GM19328 (cell line): ENCODE measurements at regions not wholly inside any gene's neighbourhood (a gene's known extent, or its start where the extent isn't known, plus 50 kb on each side); places are given as distances from the start of the nearest gene placed in this dataset.

Experiments used
- ATAC-seq: cut with Tn5 transposase; IDR thresholded peaks from one replicate; pipeline ENCODE4 v1.9.1; 2021; ENCODE audit warnings: mild to moderate bottlenecking, moderate library complexity; ENCODE audit not compliant: unreplicated experiment

GRCh38 chr2:150601280-150602038 is 114.0 kb upstream of the RND3 start:
- no peak for ATAC-seq

- ATAC-seq = no peak
Measured at GRCh38 chr2:150599889-150600288, 112.4 kb upstream of the RND3 start.

- ATAC-seq = no peak
Measured at GRCh38 chr2:150598383-150598782, 110.9 kb upstream of the RND3 start.

DNA sequence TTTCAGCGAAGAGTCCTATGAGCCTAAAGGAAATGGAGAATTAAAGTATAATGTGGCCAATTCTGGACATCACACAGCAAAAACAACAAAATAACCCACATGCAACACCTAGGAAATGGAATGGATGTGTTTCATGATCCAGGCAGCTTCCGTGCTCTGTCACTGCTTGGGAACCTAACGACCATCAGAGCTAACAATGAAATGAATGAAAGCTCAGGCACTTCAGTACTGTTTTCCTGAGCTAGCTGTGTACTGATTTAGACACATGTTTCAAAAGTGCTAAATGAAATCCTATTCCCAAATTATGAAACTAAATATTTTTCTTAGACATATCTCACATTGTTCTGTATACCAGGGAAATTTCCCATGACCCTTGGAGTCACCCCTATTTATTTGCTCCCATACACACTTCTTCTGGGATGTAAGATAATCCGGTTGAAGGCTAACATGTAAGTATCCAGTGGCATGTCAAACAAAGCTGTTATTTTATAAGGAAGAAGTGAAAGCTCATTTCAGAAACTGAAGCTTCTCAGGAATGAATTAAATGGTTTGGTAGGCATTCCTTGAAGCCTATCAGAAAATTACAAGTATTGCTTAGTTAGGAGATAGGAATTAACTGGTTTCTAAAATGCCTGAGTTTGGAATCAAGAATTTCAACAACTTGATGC is 108.5 kb upstream of the RND3 start:
- no peak for ATAC-seq

DNA sequence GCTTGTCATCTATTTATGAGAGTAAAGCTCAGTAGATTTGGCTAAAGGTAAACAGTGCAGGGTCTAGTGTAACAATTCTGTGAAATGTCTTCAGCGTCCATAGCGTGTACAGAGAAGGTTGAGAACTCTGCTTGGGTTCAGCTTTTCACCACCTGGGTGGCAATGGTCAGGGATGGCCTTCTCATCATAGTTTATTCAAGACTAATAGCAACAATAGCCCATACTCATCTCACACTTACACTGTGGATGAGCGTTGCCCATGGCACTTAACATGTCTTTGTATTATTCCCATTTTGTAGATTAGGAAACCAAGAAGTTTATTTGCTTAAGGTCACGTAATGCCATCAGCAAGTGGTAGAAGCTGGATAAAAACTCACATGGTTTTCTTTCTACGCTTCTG is 106.8 kb upstream of the RND3 start:
- no peak for ATAC-seq

- no peak for ATAC-seq
Measured at GRCh38 chr2:150591496-150592285, 104.2 kb upstream of the RND3 start.

DNA sequence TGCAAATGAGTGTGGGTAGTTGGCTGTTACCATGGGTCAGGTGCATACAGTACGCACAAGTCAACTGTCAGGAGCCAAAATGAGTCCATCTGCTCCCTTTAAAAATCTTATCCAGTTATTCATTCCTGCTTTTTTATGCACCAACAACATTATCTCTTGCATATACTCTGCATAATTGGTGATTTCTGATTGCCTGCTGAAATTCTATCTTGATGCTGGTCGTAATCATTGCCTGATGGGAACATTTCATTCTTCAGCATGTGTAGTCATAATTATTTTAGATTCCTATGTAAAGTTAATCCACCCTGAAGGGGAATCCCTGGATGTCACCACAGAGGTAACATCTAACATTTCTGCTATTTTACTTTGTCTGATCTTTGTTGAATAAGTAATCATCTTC is 102.2 kb upstream of the RND3 start:
- no peak for ATAC-seq

GRCh38 chr2:150588506-150588870 is 101.0 kb upstream of the RND3 start:
- ATAC-seq = no peak

DNA sequence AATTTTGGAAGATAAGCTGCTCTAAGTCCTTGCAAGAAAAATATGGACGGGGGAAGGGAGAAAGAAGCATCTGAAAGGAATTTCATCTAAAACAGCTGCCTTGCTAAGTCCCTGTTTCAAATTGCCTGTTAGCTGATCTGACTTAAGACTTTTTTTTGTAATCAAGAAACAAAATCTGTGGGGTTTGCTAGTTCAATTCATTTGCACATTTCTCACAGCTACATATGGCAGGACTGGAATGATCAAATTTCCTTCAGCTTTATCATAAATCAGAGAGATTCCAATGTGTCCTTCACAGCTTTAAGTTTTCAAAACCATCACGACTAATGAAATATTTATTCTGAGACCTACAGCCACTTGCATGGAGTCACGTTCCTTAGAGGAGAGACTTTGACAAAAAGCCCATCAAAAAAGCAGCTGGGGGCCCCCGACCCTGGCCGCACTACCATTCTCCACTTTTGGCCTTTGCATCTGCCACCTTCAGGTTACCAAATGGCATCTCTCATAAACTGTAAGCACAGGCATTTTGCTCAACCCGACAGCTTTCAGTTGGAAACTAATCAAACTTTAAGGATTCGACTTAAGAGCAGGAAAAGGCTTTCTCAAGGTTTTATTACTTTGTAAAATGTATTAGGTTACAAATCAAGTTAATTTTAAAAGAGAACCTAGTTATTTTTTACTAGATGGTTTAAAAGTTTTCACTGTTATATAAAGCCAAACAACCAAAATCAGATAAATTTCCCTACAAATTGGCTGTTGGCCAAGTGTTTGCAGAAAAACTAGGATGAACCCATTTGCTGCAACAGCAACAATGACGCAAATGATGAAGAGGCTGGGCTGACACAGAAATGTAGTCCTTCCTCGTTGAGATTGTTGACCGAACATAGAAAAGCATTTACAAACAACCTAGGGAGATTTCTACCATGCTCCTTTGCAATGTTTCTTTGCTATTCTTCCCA is 100.4 kb upstream of the RND3 start:
- no peak for ATAC-seq

GRCh38 chr2:150586858-150587257 is 99.4 kb upstream of the RND3 start:
- ATAC-seq = no peak

DNA sequence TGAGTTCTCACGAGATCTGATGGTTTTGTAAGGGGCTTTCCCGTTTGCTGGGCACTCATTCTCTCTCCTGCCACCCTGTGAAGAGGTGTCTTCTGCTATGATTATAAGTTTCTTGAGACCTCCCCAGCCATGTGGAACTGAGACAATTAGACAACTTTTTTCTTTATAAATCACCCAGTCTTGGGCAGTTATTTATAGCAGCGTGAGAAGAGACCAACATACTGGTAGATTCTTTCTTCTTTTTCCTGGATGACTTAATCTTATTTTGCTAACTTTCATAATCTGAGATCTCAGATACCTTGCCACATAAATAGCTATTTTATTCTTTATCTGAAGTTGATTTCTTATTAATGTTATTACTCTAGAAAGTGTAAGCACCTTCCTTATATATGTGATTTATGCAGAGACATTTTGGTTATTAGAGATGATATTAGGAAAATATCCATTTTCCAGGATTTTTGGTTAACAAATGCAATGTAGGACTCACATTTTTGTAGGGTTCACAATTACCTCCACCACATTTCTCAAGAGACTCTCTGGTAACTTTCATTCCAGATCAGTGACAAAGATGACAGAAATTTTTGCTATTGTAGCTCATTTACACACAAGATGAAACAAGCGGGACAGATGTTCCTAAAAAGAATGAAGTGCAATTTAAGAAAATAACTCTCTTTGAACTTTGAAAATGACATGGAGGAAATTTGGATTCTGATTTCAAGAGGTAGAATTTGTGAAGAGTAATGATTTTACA is 97.9 kb upstream of the RND3 start:
- ATAC-seq = no peak

- ATAC-seq = no peak
Measured at GRCh38 chr2:150584081-150584480, 96.6 kb upstream of the RND3 start.

- ATAC-seq = no peak
Measured at GRCh38 chr2:150581717-150582472, 94.4 kb upstream of the RND3 start.

GRCh38 chr2:150578481-150578880 is 91.0 kb upstream of the RND3 start:
- no peak for ATAC-seq

GRCh38 chr2:150575861-150576260 is 88.4 kb upstream of the RND3 start:
- no peak for ATAC-seq

DNA sequence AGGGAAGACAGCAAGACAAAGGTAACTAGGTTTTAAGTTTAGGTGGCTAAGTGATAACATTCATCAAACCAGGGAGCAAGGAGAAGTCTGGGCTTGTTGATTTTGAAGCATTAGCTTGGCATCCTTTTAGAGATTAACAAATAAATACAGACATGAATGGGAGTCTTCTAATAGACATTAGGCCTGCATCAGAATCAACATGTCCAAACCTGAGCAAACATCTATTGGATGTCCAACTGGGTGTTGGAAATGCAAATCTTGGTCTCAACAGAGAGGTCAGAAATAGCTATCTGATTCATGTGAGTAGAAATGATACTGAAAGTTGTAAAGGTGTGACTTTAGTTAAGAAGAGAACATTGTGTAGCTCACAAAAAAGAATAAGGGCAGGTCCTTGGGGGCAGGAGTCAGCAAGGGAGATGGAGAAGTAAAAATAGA is 85.5 kb upstream of the RND3 start:
- peak; percentile 88 for ATAC-seq

DNA sequence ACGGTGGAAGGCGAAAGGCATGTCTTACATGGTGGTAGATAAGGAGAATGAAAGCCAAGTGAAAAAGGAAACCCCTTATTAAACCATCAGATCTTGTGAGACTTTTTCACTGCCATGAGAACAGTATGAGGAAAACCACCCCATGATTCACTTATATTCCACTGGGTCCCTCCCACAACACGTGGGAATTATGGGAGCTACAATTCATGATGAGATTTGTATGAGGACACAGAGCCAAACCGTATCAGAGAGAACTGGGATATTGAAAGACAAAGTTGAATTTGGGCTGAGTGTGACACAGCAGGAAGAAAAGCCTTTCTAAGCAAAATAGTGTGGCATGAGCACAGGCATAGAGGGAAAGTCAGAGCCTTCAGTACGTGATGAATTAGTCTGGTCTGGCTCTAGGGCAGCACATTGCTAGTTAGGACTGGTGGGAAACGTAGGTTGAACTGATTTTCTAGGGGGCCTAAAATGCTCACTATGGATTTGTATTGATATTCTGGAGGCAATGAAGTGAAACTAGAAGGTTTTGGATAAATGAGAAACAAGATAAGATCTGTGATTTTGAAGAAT is 84.8 kb upstream of the RND3 start:
- ATAC-seq = no peak

DNA sequence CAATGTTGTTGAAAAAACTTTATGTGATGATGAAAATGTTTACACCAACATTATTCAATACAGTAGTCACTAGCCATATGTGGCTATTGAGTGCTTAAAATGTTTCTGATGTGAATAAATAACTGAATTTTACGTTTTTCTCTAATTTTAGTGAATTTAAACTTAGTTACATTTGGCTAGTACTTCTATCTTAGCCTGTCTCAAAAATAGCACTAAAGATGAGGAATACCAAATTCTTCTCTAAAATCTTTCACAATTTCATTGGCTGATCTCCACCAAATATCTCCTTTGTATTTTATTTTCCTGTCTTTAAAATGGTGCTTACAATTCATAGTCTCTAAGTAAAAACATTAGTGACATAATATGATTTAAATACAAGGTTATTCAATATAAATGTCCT is 83.7 kb upstream of the RND3 start:
- ATAC-seq = no peak

GRCh38 chr2:150570712-150571111 is 83.2 kb upstream of the RND3 start:
- ATAC-seq = no peak
